H1 (cell line): ENCODE measurements at regions not wholly inside any gene's neighbourhood (a gene's known extent, or its start where the extent isn't known, plus 50 kb on each side); places are given as distances from the start of the nearest gene placed in this dataset.

Experiments
- CTCF ChIA-PET: fragments of 300-600 bp; sonication (Branson Sonifier 250); formaldehyde crosslinking; loops from one replicate; lab custom pipeline; 2021; ENCODE audit not compliant: partially characterized antibody; lab: Charles Lee
- POLR2A ChIA-PET: fragments of 300-600 bp; sonication (Branson Sonifier 250); formaldehyde crosslinking; loops from one replicate; lab custom pipeline; 2021; ENCODE audit warnings: inconsistent platforms; ENCODE audit not compliant: partially characterized antibody; lab: Charles Lee
- DNase-seq, 2 experiments: peaks; one replicate each; pipeline versions ENCODE4 v3.0.0 to v3.0.0-alpha.2; 2010 to 2022; ENCODE audit warnings: low spot score in 2 of 2, low read depth in 1 of 2, mixed read lengths in 1 of 2
- FAIRE-seq: peaks from 2 replicates; lab custom pipeline; 2011; peaks lifted over from hg19 to GRCh38; lab: Jason Lieb, UNC
- H2AFZ ChIP-seq: 2 replicates; pipeline ENCODE4 v1.8.1; 2012; ENCODE audit warnings: low read length, inconsistent platforms
- H2AK5ac ChIP-seq: 2 replicates; pipeline ENCODE4 v1.6.1; 2013; ENCODE audit warnings: low read depth, low read length
- H2BK120ac ChIP-seq: replicated peaks from 2 replicates; pipeline ENCODE3; 2013; ENCODE audit warnings: low read depth, low read length, inconsistent platforms
- H2BK12ac ChIP-seq: 2 replicates; pipeline ENCODE4 v1.6.1; 2013; ENCODE audit warnings: low read depth, low read length
- H2BK15ac ChIP-seq: 2 replicates; pipeline ENCODE4 v1.6.1; 2013; ENCODE audit warnings: low read length
- H2BK20ac ChIP-seq: 2 replicates; pipeline ENCODE4 v1.6.1; 2013; ENCODE audit warnings: low read length
- H2BK5ac ChIP-seq: 2 replicates; pipeline ENCODE4 v1.6.1; 2013; ENCODE audit warnings: low read depth, low read length
- H3K14ac ChIP-seq: 2 replicates; pipeline ENCODE4 v1.6.1; 2013; ENCODE audit warnings: inconsistent platforms; ENCODE audit not compliant: insufficient read length
- H3K18ac ChIP-seq: 2 replicates; pipeline ENCODE4 v1.6.1; 2013; ENCODE audit warnings: low read length; ENCODE audit errors: extremely low read depth
- H3K23ac ChIP-seq: 2 replicates; pipeline ENCODE4 v1.6.1; 2013; ENCODE audit warnings: inconsistent platforms; ENCODE audit not compliant: insufficient read length
- H3K23me2 ChIP-seq: 2 replicates; pipeline ENCODE4 v1.6.1; 2013; ENCODE audit warnings: low read depth, low read length
- H3K27ac ChIP-seq: 2 replicates; pipeline ENCODE4 v1.6.1; 2011; ENCODE audit warnings: low read depth, low read length, inconsistent platforms
- H3K27me3 ChIP-seq, 4 experiments: replicated peaks in 1 of 4; 1 replicate in 1 of 4; 2 replicates in 3 of 4; pipeline versions ENCODE4 v1.6.1 to v1.8.1; 2011 to 2013; ENCODE audit warnings: low read length in 3 of 4, mild to moderate bottlenecking in 3 of 4, inconsistent platforms in 2 of 4, mixed read lengths in 2 of 4, moderate library complexity in 1 of 4; ENCODE audit not compliant: control insufficient read depth in 3 of 4, insufficient read depth in 3 of 4; ENCODE audit errors: extremely low read depth in 1 of 4
- H3K36me3 ChIP-seq, 4 experiments: 2 replicates each; pipeline versions ENCODE4 v1.6.1 to v1.8.1; 2011 to 2013; ENCODE audit warnings: mild to moderate bottlenecking in 4 of 4, low read length in 3 of 4, moderate library complexity in 2 of 4, control low read depth in 1 of 4, inconsistent platforms in 1 of 4; ENCODE audit not compliant: insufficient read depth in 4 of 4, control insufficient read depth in 2 of 4
- H3K4ac ChIP-seq: replicated peaks from 2 replicates; pipeline ENCODE3; 2013; ENCODE audit warnings: low read length, low read depth, mixed read lengths, inconsistent platforms; ENCODE audit not compliant: insufficient read length
- H3K4me1 ChIP-seq, 4 experiments: replicated peaks in 1 of 4; 1 replicate in 1 of 4; 2 replicates in 3 of 4; pipeline versions ENCODE4 v1.6.1 to v1.8.1; 2011 to 2013; ENCODE audit warnings: low read length in 3 of 4, inconsistent platforms in 2 of 4, mixed read lengths in 1 of 4; ENCODE audit not compliant: insufficient read depth in 4 of 4, control insufficient read depth in 3 of 4
- H3K4me2 ChIP-seq, 2 experiments: 2 replicates each; pipeline versions ENCODE4 v1.6.1 to v1.8.1; 2011 to 2013; ENCODE audit warnings: low read depth in 2 of 2, low read length in 2 of 2, control low read depth in 1 of 2, inconsistent platforms in 1 of 2, mild to moderate bottlenecking in 1 of 2; ENCODE audit not compliant: insufficient read depth in 1 of 2
- H3K4me3 ChIP-seq, 4 experiments: fragments of 200-600, 300-600 bp in 1 of 4; sonication (generic), shearing (Covaris generic), sonication (Bioruptor Twin) in 1 of 4; 2 replicates each; pipeline versions ENCODE4 v1.5.1 to v1.8.1; 2011 to 2016; ENCODE audit warnings: low read length in 4 of 4, low read depth in 3 of 4, control low read depth in 2 of 4, inconsistent platforms in 2 of 4, mild to moderate bottlenecking in 2 of 4, mixed read lengths in 1 of 4, moderate library complexity in 1 of 4; ENCODE audit not compliant: insufficient read depth in 2 of 4; ENCODE audit errors: extremely low read depth in 1 of 4
- H3K56ac ChIP-seq: replicated peaks from 2 replicates; pipeline ENCODE3; 2013; ENCODE audit warnings: low read depth, mild to moderate bottlenecking, mixed read lengths, low read length, inconsistent platforms; ENCODE audit not compliant: insufficient read length
- H3K79me1 ChIP-seq: 2 replicates; pipeline ENCODE4 v1.6.1; 2013; ENCODE audit warnings: low read depth, low read length, control low read depth
- H3K79me2 ChIP-seq, 2 experiments: 2 replicates each; pipeline versions ENCODE4 v1.6.1 to v1.8.1; 2012 to 2013; ENCODE audit warnings: low read length in 2 of 2, mild to moderate bottlenecking in 2 of 2, inconsistent platforms in 1 of 2; ENCODE audit not compliant: insufficient read depth in 2 of 2, control insufficient read depth in 1 of 2
- H3K9ac ChIP-seq, 4 experiments: replicated peaks in 1 of 4; 1 replicate in 1 of 4; 2 replicates in 3 of 4; pipeline versions ENCODE4 v1.6.1 to v1.8.1; 2011 to 2013; ENCODE audit warnings: low read depth in 3 of 4, low read length in 3 of 4, control low read depth in 2 of 4, mild to moderate bottlenecking in 2 of 4, moderate library complexity in 2 of 4, inconsistent platforms in 1 of 4; ENCODE audit errors: extremely low read depth in 1 of 4
- H3K9me3 ChIP-seq, 2 experiments: 2 replicates each; pipeline versions ENCODE4 v1.6.1 to v1.8.1; 2012 to 2013; ENCODE audit warnings: mild to moderate bottlenecking in 2 of 2, moderate library complexity in 2 of 2, control low read depth in 1 of 2, inconsistent platforms in 1 of 2, low read depth in 1 of 2, low read length in 1 of 2, mixed read lengths in 1 of 2; ENCODE audit not compliant: insufficient read depth in 2 of 2
- H4K20me1 ChIP-seq, 2 experiments: replicated peaks in 1 of 2; 2 replicates each; pipeline versions ENCODE3 to v1.8.1; 2011 to 2013; ENCODE audit warnings: inconsistent platforms in 2 of 2, low read length in 2 of 2, mild to moderate bottlenecking in 1 of 2; ENCODE audit not compliant: insufficient read depth in 2 of 2, control insufficient read depth in 1 of 2
- H4K5ac ChIP-seq: 2 replicates; pipeline ENCODE4 v1.6.1; 2013; ENCODE audit warnings: low read length, low read depth, mixed read lengths, inconsistent platforms; ENCODE audit not compliant: insufficient read length
- H4K8ac ChIP-seq: 2 replicates; pipeline ENCODE4 v1.8.0; 2013; ENCODE audit warnings: mild to moderate bottlenecking, moderate library complexity, low read length, inconsistent platforms; ENCODE audit not compliant: insufficient read depth; ENCODE audit errors: extremely low read depth
- H4K91ac ChIP-seq: replicated peaks from 2 replicates; pipeline ENCODE3; 2013; ENCODE audit warnings: low read length, mixed read lengths, inconsistent platforms; ENCODE audit not compliant: insufficient read length
- ATF2 ChIP-seq: IDR thresholded peaks from 2 replicates; pipeline ENCODE4 v1.6.1; 2012; ENCODE audit warnings: low read length, inconsistent platforms
- BACH1 ChIP-seq: IDR thresholded peaks from 2 replicates; pipeline ENCODE4 v1.6.1; 2012; ENCODE audit warnings: low read length, improper control_type of control experiment
- KDM1A ChIP-seq: fragments of 200-600, 300-600 bp; sonication (generic); IDR thresholded peaks from 2 replicates; pipeline ENCODE4 v1.7.1; 2016; ENCODE audit warnings: mild to moderate bottlenecking, low read length, borderline replicate concordance
- KDM4A ChIP-seq: IDR thresholded peaks from one replicate; pipeline ENCODE4 v1.7.1; 2012; ENCODE audit warnings: low read depth, mild to moderate bottlenecking, moderate library complexity, low read length, inconsistent platforms; ENCODE audit not compliant: severe bottlenecking
- RXRA ChIP-seq: IDR thresholded peaks from 2 replicates; pipeline ENCODE4 v1.6.1; 2011; ENCODE audit warnings: low read depth, mild to moderate bottlenecking, low read length, moderate library complexity; ENCODE audit not compliant: insufficient read depth
- SIRT6 ChIP-seq: IDR thresholded peaks from one replicate; pipeline ENCODE4 v1.7.1; 2012; ENCODE audit warnings: low read length, inconsistent platforms
- SP1 ChIP-seq: IDR thresholded peaks from 2 replicates; pipeline ENCODE4 v1.6.1; 2011; ENCODE audit warnings: low read depth, low read length
- TAF1 ChIP-seq: IDR thresholded peaks from 2 replicates; pipeline ENCODE4 v1.6.1; 2011; ENCODE audit warnings: mild to moderate bottlenecking, low read depth, low read length
- TAF7 ChIP-seq: optimal IDR thresholded peaks from 2 replicates; pipeline ENCODE3; 2011; ENCODE audit warnings: low read depth, mild to moderate bottlenecking, inconsistent platforms, low read length, moderate library complexity, borderline replicate concordance
- TEAD4 ChIP-seq: IDR thresholded peaks from 2 replicates; pipeline ENCODE4 v1.6.1; 2012; ENCODE audit warnings: low read depth, low read length, inconsistent platforms, mixed read lengths

GRCh38 chr6:112941613-112942012, 594.5 kb downstream of the RFPL4B start:
- H3K27ac ChIP-seq = no peak overlapping the region
- DNase-seq (no peak), FAIRE-seq (no peak)
- no peak overlapping the region for H3K4ac ChIP-seq
- H2BK12ac ChIP-seq = no peak overlapping the region
- H3K27me3 ChIP-seq = no peaks in the 10 kb centered on the region
- H2BK5ac ChIP-seq = no peak overlapping the region
- H3K79me2 ChIP-seq = no peaks in the 10 kb centered on the region
- H4K5ac ChIP-seq = no peak overlapping the region
- no peak overlapping the region for H2AK5ac ChIP-seq
- H2BK15ac ChIP-seq = no peak overlapping the region
- ChIA-PET POLR2A (no interaction called here), CTCF (no interaction called here)
- no peak overlapping the region for H3K9ac ChIP-seq
- H3K14ac ChIP-seq = no peak overlapping the region
- H2AFZ ChIP-seq = no peak overlapping the region
- H3K4me2 ChIP-seq = no peak overlapping the region
- no peak overlapping the region for H2BK20ac ChIP-seq
- H3K9me3 ChIP-seq = no peaks in the 10 kb centered on the region
- H3K23me2 ChIP-seq = no peaks in the 10 kb centered on the region
- H3K4me1 ChIP-seq = no peaks in the 10 kb centered on the region; a peak in 1 of 7 replicates
- no peak overlapping the region for H2BK120ac ChIP-seq
- H3K79me1 ChIP-seq = no peaks in the 10 kb centered on the region
- H3K23ac ChIP-seq = no peak overlapping the region
- H4K20me1 ChIP-seq = no peaks in the 10 kb centered on the region
- H3K56ac ChIP-seq = no peak overlapping the region
- no peak overlapping the region for H4K8ac ChIP-seq
- H4K91ac ChIP-seq = no peak overlapping the region
- no peaks in the 10 kb centered on the region for H3K36me3 ChIP-seq
- TF ChIP-seq KDM4A = no peak
- TF ChIP-seq TAF1 = no peak
- TF ChIP-seq ATF2 = no peak
- no peak for TF ChIP-seq RXRA
- TF ChIP-seq SIRT6 = no peak
- TF ChIP-seq KDM1A = no peak
- TF ChIP-seq BACH1 = no peak
- no peak for TF ChIP-seq TEAD4
- no peak for TF ChIP-seq SP1
- no peak for TF ChIP-seq TAF7
- H3K4me3 ChIP-seq = no peak overlapping the region
- no peak overlapping the region for H3K18ac ChIP-seq
